Upper lobe of left lung (tissue), 6 donors: ENCODE measurements at regions not wholly inside any gene's neighbourhood (a gene's known extent, or its start where the extent isn't known, plus 50 kb on each side); places are given as distances from the start of the nearest gene placed in this dataset.

Source experiments
- ATAC-seq, 2 donors: fragments of 200-7000 bp; cut with Tn5 transposase; one replicate each; pipeline ENCODE4 v1.9.1; 2022; ENCODE audit warnings: mild to moderate bottlenecking in 2 of 2, moderate library complexity in 2 of 2; ENCODE audit not compliant: low FRiP score in 2 of 2
- DNase-seq, 2 donors: peaks; one replicate each; pipeline ENCODE4 v3.0.0-alpha.2; 2019 to 2020
- H3K27ac ChIP-seq, 4 donors: fragments of 200-600 bp; sonication (generic); one replicate each; pipeline ENCODE4 v1.5.1; 2016 to 2019
- H3K27me3 ChIP-seq, 4 donors: fragments of 200-600 bp; sonication (generic); one replicate each; pipeline ENCODE4 v1.5.1; 2017 to 2019
- H3K36me3 ChIP-seq, 4 donors: fragments of 200-600 bp; sonication (generic); one replicate each; pipeline ENCODE4 v1.5.1; 2016 to 2019
- H3K4me1 ChIP-seq, 4 donors: fragments of 200-600 bp; sonication (generic); one replicate each; pipeline ENCODE4 v1.5.1; 2018 to 2019
- H3K4me3 ChIP-seq, 4 donors: fragments of 200-600 bp; sonication (generic); one replicate each; pipeline ENCODE4 v1.5.1; 2017 to 2019; ENCODE audit warnings: mild to moderate bottlenecking in 2 of 4, moderate library complexity in 1 of 4
- H3K9me3 ChIP-seq, 4 donors: fragments of 200-600 bp; sonication (generic); one replicate each; pipeline ENCODE4 v1.5.1; 2018 to 2019
- EP300 ChIP-seq, 4 donors: sonication (generic); formaldehyde crosslinking; IDR thresholded peaks; one replicate each; pipeline ENCODE4 v1.5.1; 2017; ENCODE audit warnings: antibody characterized with exemption in 4 of 4, control low read depth in 2 of 4
- POLR2A ChIP-seq, 4 donors: fragments of 450-650 bp; IDR thresholded peaks; one replicate each; pipeline ENCODE4 v1.5.1; 2016 to 2017; ENCODE audit warnings: antibody characterized with exemption in 4 of 4, mild to moderate bottlenecking in 2 of 4
- POLR2AphosphoS5 ChIP-seq, 2 donors: sonication (generic); formaldehyde crosslinking; IDR thresholded peaks; one replicate each; pipeline ENCODE4 v1.5.1; 2017; ENCODE audit warnings: antibody characterized with exemption in 2 of 2
- WGBS, 2 donors: methylation state at CpG; one replicate each; pipeline ENCODE4 v1.1.5; 2017 to 2018; 5-methylcytosine and 5-hydroxymethylcytosine counted together
- TF ChIP-seq, protein P1 (sequence below), 6 experiments: fragments of 450-650 bp in 4 of 6; fragments of 200-600 bp in 2 of 6; sonication (generic) in 2 of 6; IDR thresholded peaks; one replicate each; pipeline ENCODE4 v1.5.1; 2016 to 2019; ENCODE audit warnings: antibody characterized with exemption in 6 of 6
- donor health status: DM: no; HTN: no; CAD: no; lungs with moderate emphysema.
- donor health status: DM: no; HTN: yes; CAD: no; lungs with severe emphysema.

DNA sequence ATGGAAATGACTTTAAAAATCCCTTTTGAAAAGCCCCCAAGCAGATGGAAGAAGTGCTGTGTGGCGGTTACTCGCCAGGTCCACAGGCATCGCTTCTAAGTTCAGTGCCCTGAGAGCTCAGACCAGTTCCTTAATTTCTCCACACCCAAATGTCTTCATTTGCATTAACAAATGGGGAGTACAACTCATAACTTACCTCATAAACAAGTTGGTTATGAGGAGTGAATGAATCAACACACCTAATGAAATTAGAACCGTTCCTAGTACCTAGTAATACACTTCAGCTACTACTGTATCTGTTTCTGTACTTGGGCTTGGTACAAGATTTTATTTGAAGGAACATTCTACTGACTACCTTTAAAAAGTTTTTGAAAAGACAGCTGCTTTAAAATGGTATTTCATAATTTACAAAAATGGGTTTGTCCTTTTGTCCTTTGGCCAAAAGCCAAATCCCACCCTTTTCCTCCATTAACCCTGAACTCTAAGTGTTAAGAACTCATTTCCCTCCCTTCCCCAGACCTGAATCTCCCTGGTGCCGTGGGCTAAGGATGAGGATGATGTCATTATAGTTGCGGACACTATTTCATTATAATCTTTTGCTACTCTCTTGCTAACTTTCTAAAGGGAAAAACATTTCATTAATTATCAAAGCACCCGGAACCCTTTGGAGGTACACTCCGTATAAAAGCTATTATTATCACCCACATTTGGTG, 221.5 kb upstream of the CELF2 start:
- DNase-seq (no peak), ATAC-seq (peak in 1 of 2 donors; percentile 70)
- H3K27me3 ChIP-seq, result no peaks in the 10 kb centered on the region
- peaks cover 7 to 22% (median 10%) of the 10 kb centered on the region in 4 donors for H3K4me1 ChIP-seq
- peak overlapping the region; percentile 81 to 91 (median 86) for H3K27ac ChIP-seq
- 45 to 50% methylated on average over 8 of the region's 8 CpGs for WGBS, 2 donors
- no peaks in the 10 kb centered on the region for H3K9me3 ChIP-seq
- no peaks in the 10 kb centered on the region for H3K36me3 ChIP-seq
- no peak for TF ChIP-seq EP300 (IDR thresholded peaks at IDR 0.05)
- peak in 1 of 2 donors; percentile 46 for TF ChIP-seq POLR2AphosphoS5 (IDR thresholded peaks at IDR 0.05)
- TF ChIP-seq, protein P1, sequence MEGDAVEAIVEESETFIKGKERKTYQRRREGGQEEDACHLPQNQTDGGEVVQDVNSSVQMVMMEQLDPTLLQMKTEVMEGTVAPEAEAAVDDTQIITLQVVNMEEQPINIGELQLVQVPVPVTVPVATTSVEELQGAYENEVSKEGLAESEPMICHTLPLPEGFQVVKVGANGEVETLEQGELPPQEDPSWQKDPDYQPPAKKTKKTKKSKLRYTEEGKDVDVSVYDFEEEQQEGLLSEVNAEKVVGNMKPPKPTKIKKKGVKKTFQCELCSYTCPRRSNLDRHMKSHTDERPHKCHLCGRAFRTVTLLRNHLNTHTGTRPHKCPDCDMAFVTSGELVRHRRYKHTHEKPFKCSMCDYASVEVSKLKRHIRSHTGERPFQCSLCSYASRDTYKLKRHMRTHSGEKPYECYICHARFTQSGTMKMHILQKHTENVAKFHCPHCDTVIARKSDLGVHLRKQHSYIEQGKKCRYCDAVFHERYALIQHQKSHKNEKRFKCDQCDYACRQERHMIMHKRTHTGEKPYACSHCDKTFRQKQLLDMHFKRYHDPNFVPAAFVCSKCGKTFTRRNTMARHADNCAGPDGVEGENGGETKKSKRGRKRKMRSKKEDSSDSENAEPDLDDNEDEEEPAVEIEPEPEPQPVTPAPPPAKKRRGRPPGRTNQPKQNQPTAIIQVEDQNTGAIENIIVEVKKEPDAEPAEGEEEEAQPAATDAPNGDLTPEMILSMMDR (IDR thresholded peaks at IDR 0.05), result no peak
- TF ChIP-seq POLR2A (IDR thresholded peaks at IDR 0.05), result no peak
- peak overlapping the region in 2 of 4 donors; percentile 26 to 35 for H3K4me3 ChIP-seq

DNA sequence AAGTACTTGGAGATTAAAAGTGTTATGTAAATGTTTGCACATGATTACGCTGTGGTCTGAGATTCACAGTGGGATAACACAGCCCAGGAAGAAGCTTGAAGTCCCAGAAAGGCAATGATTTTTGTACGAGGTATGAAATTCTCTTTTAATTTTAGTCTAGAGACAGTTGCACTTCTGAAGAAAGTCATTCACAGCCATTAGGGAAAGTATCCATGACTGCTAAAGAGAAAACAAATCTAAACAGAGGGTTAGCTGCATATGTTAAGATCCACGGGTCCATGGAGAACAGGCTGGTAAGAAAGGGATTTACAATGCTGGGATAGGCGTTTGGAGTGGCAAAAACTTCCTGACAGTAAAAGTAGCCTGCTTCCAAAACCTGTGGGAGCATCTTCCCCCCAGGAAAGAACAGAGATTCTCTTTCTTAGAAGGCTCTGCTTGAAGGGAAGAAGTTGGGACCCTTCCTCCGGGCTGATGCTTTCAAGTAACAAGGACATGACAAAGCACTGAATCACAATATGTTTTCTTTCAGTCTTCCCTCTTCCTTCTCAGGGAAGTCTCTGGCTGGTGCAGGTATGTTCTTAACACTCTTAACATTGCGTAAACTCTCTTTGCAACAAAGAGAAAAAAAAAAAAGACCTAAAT, 220.8 kb upstream of the CELF2 start:
- DNase-seq (no peak), ATAC-seq (peak in 1 of 2 donors; percentile 25)
- Histone ChIP-seq H3K4me3 (peak overlapping the region in 3 of 4 donors; percentile 9 to 35 (median 26)), H3K27me3 (no peaks in the 10 kb centered on the region), H3K4me1 (peaks cover 7 to 22% (median 10%) of the 10 kb centered on the region in 4 donors), H3K9me3 (no peaks in the 10 kb centered on the region), H3K27ac (peak overlapping the region; percentile 81 to 91 (median 86)), H3K36me3 (no peaks in the 10 kb centered on the region)
- TF ChIP-seq POLR2A (IDR thresholded peaks at IDR 0.05) (peak in 1 of 4 donors; percentile 8), EP300 (IDR thresholded peaks at IDR 0.05) (peak in 1 of 4 donors; percentile 33), POLR2AphosphoS5 (IDR thresholded peaks at IDR 0.05) (peak in 1 of 2 donors; percentile 3)
- TF ChIP-seq, protein P1 (IDR thresholded peaks at IDR 0.05), result no peak
- WGBS, 2 donors, result 29 to 39% methylated on average over 6 of the region's 6 CpGs

GRCh38 chr10:10797513-10797912, 220.2 kb upstream of the CELF2 start:
- ATAC-seq (peak in 1 of 2 donors; percentile 40), DNase-seq (no peak)
- H3K9me3 ChIP-seq, result no peaks in the 10 kb centered on the region
- H3K36me3 ChIP-seq, result no peaks in the 10 kb centered on the region
- H3K27ac ChIP-seq, result peak overlapping the region; percentile 81 to 91 (median 86)
- no peak for TF ChIP-seq POLR2A (IDR thresholded peaks at IDR 0.05)
- TF ChIP-seq EP300 (IDR thresholded peaks at IDR 0.05), result no peak
- TF ChIP-seq, protein P1 (IDR thresholded peaks at IDR 0.05), result no peak
- no peak for TF ChIP-seq POLR2AphosphoS5 (IDR thresholded peaks at IDR 0.05)
- peak overlapping the region in 3 of 4 donors; percentile 9 to 35 (median 26) for H3K4me3 ChIP-seq
- H3K4me1 ChIP-seq, result peaks cover 5 to 22% (median 8%) of the 10 kb centered on the region in 4 donors
- WGBS, 2 donors, result 41 to 44% methylated on average over 8 of the region's 8 CpGs
- no peaks in the 10 kb centered on the region for H3K27me3 ChIP-seq

GRCh38 chr10:10798102-10798863, 219.4 kb upstream of the CELF2 start:
- DNase-seq (peak in 1 of 2 donors; percentile 85), ATAC-seq (peak; percentile 17 to 44)
- H3K4me1 ChIP-seq, result peaks cover 3 to 22% (median 8%) of the 10 kb centered on the region in 4 donors
- H3K27ac ChIP-seq, result peak overlapping the region; percentile 81 to 91 (median 86)
- 43 to 55% methylated on average over 20 of the region's 20 CpGs for WGBS, 2 donors
- no peaks in the 10 kb centered on the region for H3K36me3 ChIP-seq
- no peaks in the 10 kb centered on the region for H3K27me3 ChIP-seq
- peak overlapping the region in 3 of 4 donors; percentile 1 to 35 (median 26) for H3K4me3 ChIP-seq
- TF ChIP-seq, protein P1 (IDR thresholded peaks at IDR 0.05), result no peak
- TF ChIP-seq POLR2AphosphoS5 (IDR thresholded peaks at IDR 0.05) (no peak), POLR2A (IDR thresholded peaks at IDR 0.05) (peak in 1 of 4 donors; percentile 14), EP300 (IDR thresholded peaks at IDR 0.05) (no peak)
- no peaks in the 10 kb centered on the region for H3K9me3 ChIP-seq
